ENCODE measurements at regions not wholly inside any gene's neighbourhood (a gene's known extent, or its start where the extent isn't known, plus 50 kb on each side); places are given as distances from the start of the nearest gene placed in this dataset.
"Not testable (repeated sequence)": the region's sequence is repeated elsewhere in the genome, so short reads cannot be mapped to it uniquely, and the experiment has no call there.

DNA sequence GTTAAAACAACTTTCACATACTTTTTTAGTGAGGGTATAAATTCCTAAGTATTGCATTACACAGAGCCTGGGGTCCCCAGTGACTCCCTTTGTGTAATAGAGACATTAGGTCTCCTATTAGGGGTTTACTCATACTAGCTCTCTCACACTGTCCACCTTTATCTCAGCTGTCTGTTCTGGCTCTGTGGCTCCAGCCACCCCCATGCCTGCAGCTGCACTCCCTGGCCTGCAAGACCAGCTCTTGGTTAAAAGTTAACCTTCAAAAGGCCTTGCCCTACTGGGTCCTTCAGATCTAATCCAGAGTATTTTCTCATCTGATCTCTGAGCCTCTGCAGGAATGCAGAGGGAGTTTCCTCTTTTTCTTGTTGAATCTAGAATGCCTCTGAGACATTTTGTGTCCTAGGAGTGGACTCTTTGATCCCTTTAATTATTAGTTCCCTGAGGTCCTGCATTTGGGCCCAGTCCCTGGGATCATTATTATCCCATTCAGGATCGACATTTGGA lies 280.9 kb downstream of the PYDC2 start:
- 88% methylated on average over 1 of the region's 1 CpG for WGBS
- not testable (repeated sequence) for H3K4me1 ChIP-seq (ENCODE audit: control insufficient read depth in 2 of 2, insufficient read depth in 2 of 2, low read length in 2 of 2); H3K27ac ChIP-seq (ENCODE audit: low read depth in 1 of 2, low read length in 1 of 2); H3K9me3 ChIP-seq (ENCODE audit: control insufficient read depth in 2 of 2, insufficient read depth in 1 of 2, low read length in 1 of 2); H3K36me3 ChIP-seq (ENCODE audit: control insufficient read depth in 2 of 2, insufficient read depth in 2 of 2, low read length in 1 of 2); H3K27me3 ChIP-seq (ENCODE audit: control insufficient read depth in 2 of 2, insufficient read depth in 1 of 2, low read length in 1 of 2); DNase-seq (ENCODE audit: low read depth in 6 of 9, low spot score in 9 of 9); H3K4me3 ChIP-seq (ENCODE audit: low read length in 2 of 2)

DNA sequence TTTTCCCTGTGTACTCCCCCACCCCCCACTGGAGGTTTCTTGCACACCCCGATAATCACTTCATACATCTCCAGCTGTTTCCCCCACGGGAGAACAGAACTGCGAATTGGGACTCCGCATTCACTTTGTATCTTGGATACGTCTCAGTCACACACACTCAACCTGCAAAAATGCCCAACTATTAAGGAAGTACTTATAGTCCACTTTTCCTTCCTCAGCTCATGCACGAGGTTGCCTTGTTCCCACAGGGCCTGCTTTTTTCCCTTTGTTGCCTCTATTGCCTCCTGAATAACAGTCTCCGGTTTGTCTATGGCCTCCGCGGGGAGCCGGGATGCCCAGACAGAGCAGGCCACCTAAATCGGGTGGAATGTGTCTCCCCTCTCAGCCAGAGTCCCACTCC lies 282.3 kb downstream of the PYDC2 start:
- Histone ChIP-seq H3K27me3 (ENCODE audit: control insufficient read depth in 2 of 2, insufficient read depth in 1 of 2, low read length in 1 of 2) (no peaks in the 10 kb centered on the region), H3K4me3 (ENCODE audit: low read length in 2 of 2) (no peak overlapping the region), H3K36me3 (ENCODE audit: control insufficient read depth in 2 of 2, insufficient read depth in 2 of 2, low read length in 1 of 2) (no peaks in the 10 kb centered on the region), H3K9me3 (ENCODE audit: control insufficient read depth in 2 of 2, insufficient read depth in 1 of 2, low read length in 1 of 2) (peaks cover 0 to 3% of the 10 kb centered on the region in 2 donors), H3K27ac (ENCODE audit: low read depth in 1 of 2, low read length in 1 of 2) (no peak overlapping the region), H3K4me1 (ENCODE audit: control insufficient read depth in 2 of 2, insufficient read depth in 2 of 2, low read length in 2 of 2) (no peaks in the 10 kb centered on the region)
- 87% methylated on average over 11 of the region's 11 CpGs for WGBS
- DNase-seq (ENCODE audit: low read depth in 6 of 9, low spot score in 9 of 9) = no peak

DNA sequence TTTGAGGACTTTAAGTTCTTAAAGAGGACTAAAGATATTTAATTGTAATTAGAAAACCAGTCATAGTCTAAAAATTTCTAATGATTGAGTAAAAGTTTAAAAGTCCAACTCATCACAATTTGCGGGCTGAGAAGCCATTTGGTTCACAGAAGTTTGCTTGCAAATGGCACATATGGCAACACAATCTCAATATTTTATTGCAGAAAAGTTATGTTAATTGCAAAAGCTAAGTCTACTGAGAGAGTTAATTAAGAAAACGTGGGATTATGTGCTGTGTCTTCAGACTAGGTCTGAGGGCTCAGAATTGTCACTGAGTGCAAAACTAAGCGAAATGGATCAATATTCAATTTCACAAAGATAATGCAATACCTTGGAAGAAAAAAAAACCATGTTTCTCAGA lies 289.7 kb downstream of the PYDC2 start:
- Histone ChIP-seq H3K4me3 (ENCODE audit: low read length in 2 of 2) (no peak overlapping the region), H3K27ac (ENCODE audit: low read depth in 1 of 2, low read length in 1 of 2) (no peak overlapping the region), H3K9me3 (ENCODE audit: control insufficient read depth in 2 of 2, insufficient read depth in 1 of 2, low read length in 1 of 2) (no peaks in the 10 kb centered on the region), H3K4me1 (ENCODE audit: control insufficient read depth in 2 of 2, insufficient read depth in 2 of 2, low read length in 2 of 2) (no peaks in the 10 kb centered on the region), H3K36me3 (ENCODE audit: control insufficient read depth in 2 of 2, insufficient read depth in 2 of 2, low read length in 1 of 2) (no peaks in the 10 kb centered on the region), H3K27me3 (ENCODE audit: control insufficient read depth in 2 of 2, insufficient read depth in 1 of 2, low read length in 1 of 2) (no peaks in the 10 kb centered on the region)
- WGBS = 79% methylated on average over 3 of the region's 3 CpGs
- DNase-seq (ENCODE audit: low read depth in 6 of 9, low spot score in 9 of 9) = no peak

- H3K27ac ChIP-seq (ENCODE audit: low read depth in 1 of 2, low read length in 1 of 2) = no peak overlapping the region
- H3K27me3 ChIP-seq (ENCODE audit: control insufficient read depth in 2 of 2, insufficient read depth in 1 of 2, low read length in 1 of 2) = no peaks in the 10 kb centered on the region
- 81% methylated on average over 3 of the region's 3 CpGs for WGBS
- H3K4me1 ChIP-seq (ENCODE audit: control insufficient read depth in 2 of 2, insufficient read depth in 2 of 2, low read length in 2 of 2) = no peaks in the 10 kb centered on the region
- no peaks in the 10 kb centered on the region for H3K9me3 ChIP-seq (ENCODE audit: control insufficient read depth in 2 of 2, insufficient read depth in 1 of 2, low read length in 1 of 2)
- H3K4me3 ChIP-seq (ENCODE audit: low read length in 2 of 2) = no peak overlapping the region
- no peak for DNase-seq (ENCODE audit: low read depth in 6 of 9, low spot score in 9 of 9)
- H3K36me3 ChIP-seq (ENCODE audit: control insufficient read depth in 2 of 2, insufficient read depth in 2 of 2, low read length in 1 of 2) = no peaks in the 10 kb centered on the region
Observed at GRCh38 chr3:191753196-191753595, 292.2 kb downstream of the PYDC2 start.

- Histone ChIP-seq H3K27ac (ENCODE audit: low read depth in 1 of 2, low read length in 1 of 2) (no peak overlapping the region), H3K4me1 (ENCODE audit: control insufficient read depth in 2 of 2, insufficient read depth in 2 of 2, low read length in 2 of 2) (no peaks in the 10 kb centered on the region), H3K4me3 (ENCODE audit: low read length in 2 of 2) (no peak overlapping the region), H3K36me3 (ENCODE audit: control insufficient read depth in 2 of 2, insufficient read depth in 2 of 2, low read length in 1 of 2) (no peaks in the 10 kb centered on the region), H3K27me3 (ENCODE audit: control insufficient read depth in 2 of 2, insufficient read depth in 1 of 2, low read length in 1 of 2) (no peaks in the 10 kb centered on the region), H3K9me3 (ENCODE audit: control insufficient read depth in 2 of 2, insufficient read depth in 1 of 2, low read length in 1 of 2) (no peaks in the 10 kb centered on the region)
- 87% methylated on average over 2 of the region's 2 CpGs for WGBS
- no peak for DNase-seq (ENCODE audit: low read depth in 6 of 9, low spot score in 9 of 9)
Observed at GRCh38 chr3:191761906-191762305, 300.9 kb downstream of the PYDC2 start.

DNA sequence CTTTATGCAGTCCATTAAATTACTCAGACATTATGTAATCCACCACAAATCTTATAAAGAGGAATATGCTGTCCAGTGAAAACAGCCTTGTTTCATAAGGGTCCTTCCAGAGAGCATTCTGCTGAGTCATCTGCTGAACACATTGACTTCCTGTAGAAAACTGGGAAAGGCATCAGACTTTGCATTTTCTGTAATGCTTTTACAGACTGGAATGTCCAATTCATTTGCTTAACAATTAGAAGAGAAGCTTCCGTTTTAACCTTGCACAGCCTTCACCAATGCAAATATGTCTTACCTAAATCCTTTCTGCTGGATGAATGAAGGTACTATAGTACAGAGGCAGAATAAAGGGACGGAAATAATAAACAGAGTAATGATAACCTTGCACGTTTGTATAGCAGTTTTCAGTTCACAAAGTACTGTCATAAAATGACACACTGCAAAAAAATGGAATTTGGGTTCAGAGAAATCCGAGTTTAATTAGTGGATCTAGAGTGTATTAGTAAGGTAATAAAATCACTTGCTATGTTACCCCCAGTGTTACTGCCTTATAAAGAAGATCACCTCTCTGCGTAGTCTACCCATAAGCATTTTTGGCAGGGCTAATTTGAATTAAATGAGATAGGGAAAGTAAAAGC lies 301.5 kb downstream of the PYDC2 start:
- no peak overlapping the region for H3K4me3 ChIP-seq (ENCODE audit: low read length in 2 of 2)
- WGBS = 67% methylated on average over 5 of the region's 5 CpGs
- no peak for DNase-seq (ENCODE audit: low read depth in 6 of 9, low spot score in 9 of 9)
- H3K9me3 ChIP-seq (ENCODE audit: control insufficient read depth in 2 of 2, insufficient read depth in 1 of 2, low read length in 1 of 2) = no peaks in the 10 kb centered on the region
- no peaks in the 10 kb centered on the region for H3K36me3 ChIP-seq (ENCODE audit: control insufficient read depth in 2 of 2, insufficient read depth in 2 of 2, low read length in 1 of 2)
- no peaks in the 10 kb centered on the region for H3K27me3 ChIP-seq (ENCODE audit: control insufficient read depth in 2 of 2, insufficient read depth in 1 of 2, low read length in 1 of 2)
- H3K4me1 ChIP-seq (ENCODE audit: control insufficient read depth in 2 of 2, insufficient read depth in 2 of 2, low read length in 2 of 2) = no peaks in the 10 kb centered on the region
- H3K27ac ChIP-seq (ENCODE audit: low read depth in 1 of 2, low read length in 1 of 2) = no peak overlapping the region

- H3K27me3 ChIP-seq (ENCODE audit: control insufficient read depth in 2 of 2, insufficient read depth in 1 of 2, low read length in 1 of 2) = no peaks in the 10 kb centered on the region
- no peak for DNase-seq (ENCODE audit: low read depth in 6 of 9, low spot score in 9 of 9)
- no peak overlapping the region for H3K27ac ChIP-seq (ENCODE audit: low read depth in 1 of 2, low read length in 1 of 2)
- H3K36me3 ChIP-seq (ENCODE audit: control insufficient read depth in 2 of 2, insufficient read depth in 2 of 2, low read length in 1 of 2) = no peaks in the 10 kb centered on the region
- H3K4me3 ChIP-seq (ENCODE audit: low read length in 2 of 2) = no peak overlapping the region
- 84% methylated on average over 2 of the region's 2 CpGs for WGBS
- H3K4me1 ChIP-seq (ENCODE audit: control insufficient read depth in 2 of 2, insufficient read depth in 2 of 2, low read length in 2 of 2) = no peaks in the 10 kb centered on the region
- peaks cover 0 to 3% of the 10 kb centered on the region in 2 donors for H3K9me3 ChIP-seq (ENCODE audit: control insufficient read depth in 2 of 2, insufficient read depth in 1 of 2, low read length in 1 of 2)
Observed at GRCh38 chr3:191768421-191768820, 307.5 kb downstream of the PYDC2 start.

- no peaks in the 10 kb centered on the region for H3K4me1 ChIP-seq (ENCODE audit: control insufficient read depth in 2 of 2, insufficient read depth in 2 of 2, low read length in 2 of 2)
- no peaks in the 10 kb centered on the region for H3K27me3 ChIP-seq (ENCODE audit: control insufficient read depth in 2 of 2, insufficient read depth in 1 of 2, low read length in 1 of 2)
- H3K27ac ChIP-seq (ENCODE audit: low read depth in 1 of 2, low read length in 1 of 2) = no peak overlapping the region
- H3K4me3 ChIP-seq (ENCODE audit: low read length in 2 of 2) = no peak overlapping the region
- H3K36me3 ChIP-seq (ENCODE audit: control insufficient read depth in 2 of 2, insufficient read depth in 2 of 2, low read length in 1 of 2) = no peaks in the 10 kb centered on the region
- no peak for DNase-seq (ENCODE audit: low read depth in 6 of 9, low spot score in 9 of 9)
- WGBS = 51% methylated on average over 1 of the region's 1 CpG
- peaks cover 0 to 7% of the 10 kb centered on the region in 2 donors for H3K9me3 ChIP-seq (ENCODE audit: control insufficient read depth in 2 of 2, insufficient read depth in 1 of 2, low read length in 1 of 2)
Observed at GRCh38 chr3:191770541-191770940, 309.6 kb downstream of the PYDC2 start.

DNA sequence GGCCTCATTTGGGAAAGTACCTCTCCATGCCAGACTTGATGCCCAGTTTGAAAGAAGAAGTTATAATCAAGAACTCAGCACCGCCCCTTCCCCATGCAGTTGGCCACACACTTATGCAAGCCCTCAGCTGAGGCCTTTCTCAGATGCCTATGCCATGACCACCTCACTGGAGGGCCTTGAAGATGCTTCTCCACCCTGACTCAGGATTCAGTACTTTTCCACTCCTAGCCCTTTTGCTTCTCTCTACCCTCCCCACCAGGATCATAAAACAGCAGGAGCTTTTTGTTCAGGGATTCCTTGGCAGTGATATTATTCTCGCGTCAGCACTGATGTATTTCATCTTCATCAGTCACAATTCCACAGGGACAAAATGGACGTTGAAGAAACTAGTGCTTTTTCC lies 313.5 kb downstream of the PYDC2 start:
- Histone ChIP-seq H3K4me1 (ENCODE audit: control insufficient read depth in 2 of 2, insufficient read depth in 2 of 2, low read length in 2 of 2) (no peaks in the 10 kb centered on the region), H3K27ac (ENCODE audit: low read depth in 1 of 2, low read length in 1 of 2) (no peak overlapping the region), H3K27me3 (ENCODE audit: control insufficient read depth in 2 of 2, insufficient read depth in 1 of 2, low read length in 1 of 2) (no peaks in the 10 kb centered on the region), H3K9me3 (ENCODE audit: control insufficient read depth in 2 of 2, insufficient read depth in 1 of 2, low read length in 1 of 2) (peaks cover 0 to 6% of the 10 kb centered on the region in 2 donors), H3K36me3 (ENCODE audit: control insufficient read depth in 2 of 2, insufficient read depth in 2 of 2, low read length in 1 of 2) (no peaks in the 10 kb centered on the region), H3K4me3 (ENCODE audit: low read length in 2 of 2) (no peak overlapping the region)
- DNase-seq (ENCODE audit: low read depth in 6 of 9, low spot score in 9 of 9) = no peak
- WGBS = 58% methylated on average over 4 of the region's 4 CpGs

Measured in thymus (tissue), 11 donors.